ENCODE measurements at regions not wholly inside any gene's neighbourhood (a gene's known extent, or its start where the extent isn't known, plus 50 kb on each side); places are given as distances from the start of the nearest gene placed in this dataset.

DNA sequence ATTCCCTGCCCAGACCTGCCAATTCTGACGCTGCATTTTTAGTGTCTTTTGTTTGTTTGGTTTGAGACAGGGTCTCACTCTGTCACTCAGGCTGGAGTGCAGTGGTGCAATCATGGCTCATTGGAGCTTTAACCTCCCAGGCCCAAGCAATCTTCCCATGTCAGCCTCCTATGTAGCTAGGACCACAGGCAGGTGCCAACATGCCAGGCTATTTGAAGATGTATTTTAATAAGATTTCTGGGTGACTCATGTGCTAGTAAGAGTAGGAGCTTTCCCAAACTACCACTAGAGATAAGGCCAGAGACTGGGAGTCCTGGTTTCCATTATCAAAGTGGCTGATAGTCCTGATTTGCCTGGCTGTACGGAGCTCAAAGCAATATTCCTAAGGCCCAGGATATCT lies 693.3 kb downstream of the MED13L start:
- peaks cover 8% of the 10 kb centered on the region for H3K27me3 Mint-ChIP-seq
- H3K27ac Mint-ChIP-seq: no peak overlapping the region
- no peaks in the 10 kb centered on the region for H3K4me1 Mint-ChIP-seq
- ChIA-PET CTCF (no interaction called here), POLR2A (no interaction called here)
- no peaks in the 10 kb centered on the region for H3K36me3 Mint-ChIP-seq (ENCODE audit: low read depth)
- DNase-seq: no peak
- intact Hi-C loops (cut with micrococcal nuclease): no loop called here
- ATAC-seq (ENCODE audit: low read depth): no peak
- TF ChIP-seq, protein P1, sequence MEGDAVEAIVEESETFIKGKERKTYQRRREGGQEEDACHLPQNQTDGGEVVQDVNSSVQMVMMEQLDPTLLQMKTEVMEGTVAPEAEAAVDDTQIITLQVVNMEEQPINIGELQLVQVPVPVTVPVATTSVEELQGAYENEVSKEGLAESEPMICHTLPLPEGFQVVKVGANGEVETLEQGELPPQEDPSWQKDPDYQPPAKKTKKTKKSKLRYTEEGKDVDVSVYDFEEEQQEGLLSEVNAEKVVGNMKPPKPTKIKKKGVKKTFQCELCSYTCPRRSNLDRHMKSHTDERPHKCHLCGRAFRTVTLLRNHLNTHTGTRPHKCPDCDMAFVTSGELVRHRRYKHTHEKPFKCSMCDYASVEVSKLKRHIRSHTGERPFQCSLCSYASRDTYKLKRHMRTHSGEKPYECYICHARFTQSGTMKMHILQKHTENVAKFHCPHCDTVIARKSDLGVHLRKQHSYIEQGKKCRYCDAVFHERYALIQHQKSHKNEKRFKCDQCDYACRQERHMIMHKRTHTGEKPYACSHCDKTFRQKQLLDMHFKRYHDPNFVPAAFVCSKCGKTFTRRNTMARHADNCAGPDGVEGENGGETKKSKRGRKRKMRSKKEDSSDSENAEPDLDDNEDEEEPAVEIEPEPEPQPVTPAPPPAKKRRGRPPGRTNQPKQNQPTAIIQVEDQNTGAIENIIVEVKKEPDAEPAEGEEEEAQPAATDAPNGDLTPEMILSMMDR (IDR thresholded peaks at IDR 0.05): no peak
- H3K4me3 Mint-ChIP-seq: no peak overlapping the region
- peaks cover 5% of the 10 kb centered on the region for H3K9me3 Mint-ChIP-seq

DNA sequence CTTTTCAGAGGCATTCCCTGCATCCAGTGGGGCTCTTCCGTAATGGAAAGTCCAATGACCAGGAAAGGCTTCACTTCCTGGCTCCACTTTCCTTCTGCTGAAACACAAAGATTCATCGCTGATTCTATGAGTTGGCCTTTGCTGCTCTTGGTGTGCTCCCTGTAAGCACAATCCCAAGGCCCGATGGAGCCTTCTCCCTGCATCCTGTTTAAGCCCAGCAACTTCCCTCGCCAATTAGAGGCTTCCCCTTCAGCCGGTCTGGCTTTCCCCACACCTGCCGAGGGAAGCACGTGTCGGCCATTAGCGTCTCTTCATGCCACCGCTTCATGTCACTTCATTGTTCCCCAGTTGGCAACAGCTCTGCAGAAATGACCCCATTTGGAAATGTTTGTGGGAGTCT lies 693.9 kb downstream of the MED13L start:
- intact Hi-C loops (cut with micrococcal nuclease): no loop called here
- POLR2A ChIA-PET: no interaction called here
- no peak for DNase-seq

DNA sequence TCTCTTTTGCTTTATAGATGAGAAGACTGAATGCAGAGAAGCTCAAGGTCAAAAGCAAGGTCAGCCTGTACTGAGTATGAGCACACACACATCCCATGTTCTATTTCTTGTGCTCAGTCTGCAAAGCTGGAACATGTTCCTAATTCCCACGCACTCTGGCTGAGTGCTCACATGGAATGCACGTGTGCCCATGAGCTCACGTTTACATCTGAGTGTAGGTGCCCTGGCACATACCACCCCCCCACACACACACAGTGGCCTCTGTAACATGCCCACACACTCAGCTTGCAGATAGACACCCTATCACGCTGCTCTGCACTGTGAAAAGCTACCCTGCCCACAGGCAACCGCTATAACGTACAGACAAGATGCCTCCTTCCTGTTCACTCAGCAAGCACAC lies 700.1 kb downstream of the MED13L start:
- no peaks in the 10 kb centered on the region for H3K27me3 Mint-ChIP-seq
- H3K9me3 Mint-ChIP-seq: no peaks in the 10 kb centered on the region
- H3K27ac Mint-ChIP-seq: no peak overlapping the region
- intact Hi-C loops (cut with micrococcal nuclease): no loop called here
- POLR2A ChIA-PET: no interaction called here
- no peak overlapping the region for H3K4me3 Mint-ChIP-seq
- DNase-seq: no peak
- TF ChIP-seq, protein P1 (IDR thresholded peaks at IDR 0.05): no peak
- CTCF ChIA-PET: no interaction called here
- no peaks in the 10 kb centered on the region for H3K4me1 Mint-ChIP-seq
- no peaks in the 10 kb centered on the region for H3K36me3 Mint-ChIP-seq (ENCODE audit: low read depth)
- no peak for ATAC-seq (ENCODE audit: low read depth)

More for the DNA sequence above, 693.9 kb downstream of the MED13L start:
- peaks cover 5% of the 10 kb centered on the region for H3K9me3 Mint-ChIP-seq
- H3K36me3 Mint-ChIP-seq (ENCODE audit: low read depth): no peaks in the 10 kb centered on the region
- H3K27me3 Mint-ChIP-seq: peaks cover 8% of the 10 kb centered on the region
- CTCF ChIA-PET: no interaction called here
- TF ChIP-seq, protein P1 (IDR thresholded peaks at IDR 0.05): no peak
- ATAC-seq (ENCODE audit: low read depth): no peak
- no peak overlapping the region for H3K4me3 Mint-ChIP-seq
- no peak overlapping the region for H3K27ac Mint-ChIP-seq
- H3K4me1 Mint-ChIP-seq: no peaks in the 10 kb centered on the region

DNA sequence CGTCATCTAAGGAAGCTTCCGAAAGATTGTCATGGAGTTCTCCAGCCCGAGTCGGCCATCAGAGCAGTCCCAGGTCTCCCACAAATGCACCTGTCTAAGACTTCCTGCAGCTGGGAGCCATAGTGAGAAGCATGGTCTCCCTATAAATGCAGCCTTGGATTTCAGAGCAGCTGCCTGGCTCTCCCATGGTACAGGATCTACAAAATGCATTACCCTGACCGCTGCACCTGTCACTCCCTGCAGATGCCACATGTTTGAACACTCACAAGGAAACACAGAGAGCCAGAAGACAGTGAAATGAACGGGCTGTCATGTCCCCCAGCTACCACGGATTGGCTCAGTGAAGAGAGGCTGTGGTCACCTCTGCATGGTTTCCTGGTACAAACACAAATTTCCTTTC lies 702.7 kb downstream of the MED13L start:
- DNase-seq: no peak
- H3K4me1 Mint-ChIP-seq: no peaks in the 10 kb centered on the region
- CTCF ChIA-PET: no interaction called here
- no peaks in the 10 kb centered on the region for H3K27me3 Mint-ChIP-seq
- peaks cover 4% of the 10 kb centered on the region for H3K9me3 Mint-ChIP-seq
- POLR2A ChIA-PET: no interaction called here
- H3K4me3 Mint-ChIP-seq: no peak overlapping the region
- no peak for ATAC-seq (ENCODE audit: low read depth)
- H3K27ac Mint-ChIP-seq: no peak overlapping the region
- no peaks in the 10 kb centered on the region for H3K36me3 Mint-ChIP-seq (ENCODE audit: low read depth)
- TF ChIP-seq, protein P1 (IDR thresholded peaks at IDR 0.05): no peak
- intact Hi-C loops (cut with micrococcal nuclease): no loop called here

DNA sequence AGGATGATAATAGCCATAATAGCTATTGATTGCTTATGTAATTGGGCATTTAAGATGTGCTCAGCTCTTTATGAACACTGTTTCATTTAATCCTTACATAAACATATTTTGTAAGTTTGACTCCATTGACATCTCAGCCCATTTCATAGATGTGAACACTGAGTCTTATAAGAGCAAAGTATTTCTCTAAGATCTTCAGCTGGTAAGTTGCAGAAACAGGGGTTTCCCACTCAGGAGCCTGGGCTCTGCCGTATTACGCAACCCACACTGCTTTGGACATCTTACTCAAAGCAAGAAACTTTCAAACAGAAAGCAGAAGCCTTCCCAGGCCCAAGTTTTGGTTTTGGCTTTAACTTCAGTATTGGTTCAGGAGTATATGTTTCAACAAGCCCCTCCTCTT lies 705.1 kb downstream of the MED13L start:
- DNase-seq (no peak), ATAC-seq (ENCODE audit: low read depth) (no peak)
- CTCF ChIA-PET: no interaction called here
- Mint-ChIP-seq H3K9me3 (peaks cover 4% of the 10 kb centered on the region), H3K4me3 (no peak overlapping the region), H3K36me3 (ENCODE audit: low read depth) (no peaks in the 10 kb centered on the region), H3K4me1 (no peaks in the 10 kb centered on the region), H3K27me3 (no peaks in the 10 kb centered on the region), H3K27ac (no peak overlapping the region)
- intact Hi-C loops (cut with micrococcal nuclease): no loop called here
- POLR2A ChIA-PET: no interaction called here
- TF ChIP-seq, protein P1 (IDR thresholded peaks at IDR 0.05): no peak

Data from activated B cell treated with CpG ODN at 0.5 μM for 24 hours (primary cell).